ENCODE measurements at regions not wholly inside any gene's neighbourhood (a gene's known extent, or its start where the extent isn't known, plus 50 kb on each side); places are given as distances from the start of the nearest gene placed in this dataset.

DNA sequence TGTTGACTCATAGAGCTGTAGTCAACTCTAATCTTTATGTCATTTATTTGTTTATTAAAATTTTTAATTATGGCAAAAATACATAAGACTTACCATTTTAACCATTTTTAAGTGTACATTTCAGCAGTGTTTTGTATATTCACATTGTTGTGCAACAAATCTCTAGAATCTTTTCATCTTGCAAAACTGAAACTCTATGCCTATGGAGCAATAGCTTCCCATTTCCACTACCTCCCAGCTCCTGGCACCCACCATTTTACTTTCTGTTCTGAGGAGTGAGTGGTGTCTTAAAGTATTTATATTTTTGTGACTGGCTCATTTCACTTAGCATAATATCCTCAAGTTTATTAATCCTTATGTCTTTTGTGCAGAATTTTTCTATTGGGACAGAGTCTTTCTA, 181.0 kb downstream of the GPAT3 start:
- H3K27me3 ChIP-seq (replicated peaks in 1 of 2; ENCODE audit: control insufficient read depth in 2 of 2, insufficient read depth in 2 of 2, low read length in 1 of 2) = no peaks in the 10 kb centered on the region
- SMC1A ChIA-PET (ENCODE audit: uncharacterized antibody, unreplicated experiment) = no interaction called here
- H3K36me3 ChIP-seq (ENCODE audit: control insufficient read depth in 2 of 2, insufficient read depth in 2 of 2, low read length in 1 of 2) = no peaks in the 10 kb centered on the region
- ATAC-seq (no peak), DNase-seq (ENCODE audit: low read depth, low spot score) (no peak), FAIRE-seq (no peak)
- intact Hi-C loops (cut with micrococcal nuclease; ENCODE audit: unreplicated experiment) (no loop called here), in situ Hi-C loops (cut with MboI) (no loop called here)
- no peaks in the 10 kb centered on the region for H3K79me2 ChIP-seq (ENCODE audit: control insufficient read depth, insufficient read depth, low read length)
- POLR2A ChIA-PET = no interaction called here
- no peaks in the 10 kb centered on the region for H4K20me1 ChIP-seq (ENCODE audit: control insufficient read depth, insufficient read depth)
- H3K4me1 ChIP-seq (ENCODE audit: control insufficient read depth, insufficient read depth, low read length) = no peaks in the 10 kb centered on the region
- H3K4me2 ChIP-seq (ENCODE audit: control insufficient read depth, insufficient read depth) = no peak overlapping the region
- BruUV-seq (replicated peaks) = no TSS peak
- H2AFZ ChIP-seq (ENCODE audit: control insufficient read depth, low read depth, low read length) = no peak overlapping the region
- no peak for TF ChIP-seq MXI1 (IDR thresholded peaks at IDR 0.05; ENCODE audit: low read depth, low read length)
- no peak for TF ChIP-seq SIN3A (IDR thresholded peaks at IDR 0.05; ENCODE audit: low read depth, low read length)
- TF ChIP-seq RB1 (IDR thresholded peaks at IDR 0.05; ENCODE audit: borderline replicate concordance) = no peak
- no peak for TF ChIP-seq NBN (IDR thresholded peaks at IDR 0.05)
- TF ChIP-seq, protein P1, sequence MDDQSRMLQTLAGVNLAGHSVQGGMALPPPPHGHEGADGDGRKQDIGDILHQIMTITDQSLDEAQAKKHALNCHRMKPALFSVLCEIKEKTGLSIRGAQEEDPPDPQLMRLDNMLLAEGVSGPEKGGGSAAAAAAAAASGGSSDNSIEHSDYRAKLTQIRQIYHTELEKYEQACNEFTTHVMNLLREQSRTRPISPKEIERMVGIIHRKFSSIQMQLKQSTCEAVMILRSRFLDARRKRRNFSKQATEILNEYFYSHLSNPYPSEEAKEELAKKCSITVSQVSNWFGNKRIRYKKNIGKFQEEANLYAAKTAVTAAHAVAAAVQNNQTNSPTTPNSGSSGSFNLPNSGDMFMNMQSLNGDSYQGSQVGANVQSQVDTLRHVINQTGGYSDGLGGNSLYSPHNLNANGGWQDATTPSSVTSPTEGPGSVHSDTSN (IDR thresholded peaks at IDR 0.05; ENCODE audit: insufficient replicate concordance, low read depth, low read length) = no peak
- RAD21 ChIA-PET (ENCODE audit: unreplicated experiment) = no interaction called here
- no peaks in the 10 kb centered on the region for H3K9me3 ChIP-seq (replicated peaks; ENCODE audit: control insufficient read depth, insufficient read depth, low read length)
- no peak overlapping the region for H3K27ac ChIP-seq (ENCODE audit: control insufficient read depth, insufficient read depth)
- CTCF ChIA-PET = no interaction called here
- no peak overlapping the region for H3K9ac ChIP-seq (ENCODE audit: control insufficient read depth, insufficient read depth, low read length)
- H3K4me3 ChIP-seq = no peak overlapping the region

DNA sequence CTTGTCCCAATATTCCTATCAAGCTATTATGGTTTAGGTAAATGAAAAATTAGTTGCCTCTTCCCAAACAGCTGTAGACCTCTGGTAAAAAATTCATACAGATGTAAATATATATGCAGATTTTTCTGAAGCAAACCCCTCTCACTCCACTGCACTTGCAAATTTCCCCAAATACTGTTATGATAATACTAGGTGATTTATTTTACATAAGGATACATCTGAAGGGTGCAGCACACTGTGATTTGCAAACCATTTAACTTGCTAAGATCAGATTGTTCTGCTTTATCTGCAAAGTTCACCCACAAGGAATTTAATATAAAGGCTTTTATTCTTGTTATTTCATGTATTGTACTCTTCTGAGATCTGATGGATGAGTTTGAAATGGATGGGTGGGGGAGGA, 177.0 kb downstream of the GPAT3 start:
- no peak for TF ChIP-seq KAT2A (conservative IDR thresholded peaks at IDR 0.05; ENCODE audit: control insufficient read depth, low read depth, low read length)
- TF ChIP-seq, protein P2, sequence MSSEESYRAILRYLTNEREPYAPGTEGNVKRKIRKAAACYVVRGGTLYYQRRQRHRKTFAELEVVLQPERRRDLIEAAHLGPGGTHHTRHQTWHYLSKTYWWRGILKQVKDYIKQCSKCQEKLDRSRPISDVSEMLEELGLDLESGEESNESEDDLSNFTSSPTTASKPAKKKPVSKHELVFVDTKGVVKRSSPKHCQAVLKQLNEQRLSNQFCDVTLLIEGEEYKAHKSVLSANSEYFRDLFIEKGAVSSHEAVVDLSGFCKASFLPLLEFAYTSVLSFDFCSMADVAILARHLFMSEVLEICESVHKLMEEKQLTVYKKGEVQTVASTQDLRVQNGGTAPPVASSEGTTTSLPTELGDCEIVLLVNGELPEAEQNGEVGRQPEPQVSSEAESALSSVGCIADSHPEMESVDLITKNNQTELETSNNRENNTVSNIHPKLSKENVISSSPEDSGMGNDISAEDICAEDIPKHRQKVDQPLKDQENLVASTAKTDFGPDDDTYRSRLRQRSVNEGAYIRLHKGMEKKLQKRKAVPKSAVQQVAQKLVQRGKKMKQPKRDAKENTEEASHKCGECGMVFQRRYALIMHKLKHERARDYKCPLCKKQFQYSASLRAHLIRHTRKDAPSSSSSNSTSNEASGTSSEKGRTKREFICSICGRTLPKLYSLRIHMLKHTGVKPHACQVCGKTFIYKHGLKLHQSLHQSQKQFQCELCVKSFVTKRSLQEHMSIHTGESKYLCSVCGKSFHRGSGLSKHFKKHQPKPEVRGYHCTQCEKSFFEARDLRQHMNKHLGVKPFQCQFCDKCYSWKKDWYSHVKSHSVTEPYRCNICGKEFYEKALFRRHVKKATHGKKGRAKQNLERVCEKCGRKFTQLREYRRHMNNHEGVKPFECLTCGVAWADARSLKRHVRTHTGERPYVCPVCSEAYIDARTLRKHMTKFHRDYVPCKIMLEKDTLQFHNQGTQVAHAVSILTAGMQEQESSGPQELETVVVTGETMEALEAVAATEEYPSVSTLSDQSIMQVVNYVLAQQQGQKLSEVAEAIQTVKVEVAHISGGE (CRISPR knock-in tag; IDR thresholded peaks at IDR 0.05) = no peak
- no peak for TF ChIP-seq RBBP5 (conservative IDR thresholded peaks at IDR 0.05)
- no peak for TF ChIP-seq ZBED1 (IDR thresholded peaks at IDR 0.05; ENCODE audit: borderline replicate concordance)
- no peak for TF ChIP-seq GATAD2B (conservative IDR thresholded peaks at IDR 0.05; ENCODE audit: low read depth)
- no peaks in the 10 kb centered on the region for H3K9me3 ChIP-seq (replicated peaks; ENCODE audit: control insufficient read depth, insufficient read depth, low read length)
- no peak overlapping the region for H3K4me2 ChIP-seq (ENCODE audit: control insufficient read depth, insufficient read depth)
- no TSS peak for BruUV-seq (replicated peaks)
- in situ Hi-C loops (cut with MboI) = no loop called here
- no peak overlapping the region for H3K9ac ChIP-seq (ENCODE audit: control insufficient read depth, insufficient read depth, low read length)
- POLR2A ChIA-PET = no interaction called here
- no peaks in the 10 kb centered on the region for H3K36me3 ChIP-seq (ENCODE audit: control insufficient read depth in 2 of 2, insufficient read depth in 2 of 2, low read length in 1 of 2)
- H3K27me3 ChIP-seq (replicated peaks in 1 of 2; ENCODE audit: control insufficient read depth in 2 of 2, insufficient read depth in 2 of 2, low read length in 1 of 2) = no peaks in the 10 kb centered on the region; a peak in 2 of 4 replicates
- CTCF ChIA-PET = no interaction called here
- no peaks in the 10 kb centered on the region for H3K79me2 ChIP-seq (ENCODE audit: control insufficient read depth, insufficient read depth, low read length)
- H4K20me1 ChIP-seq (ENCODE audit: control insufficient read depth, insufficient read depth) = no peaks in the 10 kb centered on the region
- no peak for DNase-seq (ENCODE audit: low read depth, low spot score)
- H3K27ac ChIP-seq (ENCODE audit: control insufficient read depth, insufficient read depth) = no peak overlapping the region
- SMC1A ChIA-PET (ENCODE audit: uncharacterized antibody, unreplicated experiment) = no interaction called here
- no peak for FAIRE-seq
- H2AFZ ChIP-seq (ENCODE audit: control insufficient read depth, low read depth, low read length) = no peak overlapping the region
- H3K4me1 ChIP-seq (ENCODE audit: control insufficient read depth, insufficient read depth, low read length) = no peaks in the 10 kb centered on the region
- H3K4me3 ChIP-seq = no peak overlapping the region
- RAD21 ChIA-PET (ENCODE audit: unreplicated experiment) = no interaction called here
- intact Hi-C loops (cut with micrococcal nuclease; ENCODE audit: unreplicated experiment) = no loop called here
- no peak for ATAC-seq
